Right lobe of liver (tissue), 6 donors: ENCODE measurements at regions not wholly inside any gene's neighbourhood (a gene's known extent, or its start where the extent isn't known, plus 50 kb on each side); places are given as distances from the start of the nearest gene placed in this dataset.
A peak's percentile ranks its signal among the peaks of the same experiment; 100 is the strongest.
"Not testable (repeated sequence)": the region's sequence is repeated elsewhere in the genome, so short reads cannot be mapped to it uniquely, and the experiment has no call there.

Experiments used
- ATAC-seq, 4 donors: fragments of 200-7000 bp; cut with Tn5 transposase; one replicate each; pipeline ENCODE4 v1.9.1; 2020; ENCODE audit warnings: mild to moderate bottlenecking in 4 of 4, moderate library complexity in 4 of 4
- DNase-seq, 3 donors: peaks; one replicate each; pipeline ENCODE4 v3.0.0-alpha.2; 2020
- H3K27ac ChIP-seq, 3 donors: fragments of 200-600 bp; one replicate each; pipeline ENCODE4 v1.8.0; 2022
- H3K27me3 ChIP-seq, 2 donors: fragments of 200-600 bp; one replicate each; pipeline ENCODE4 v1.8.0; 2022
- H3K36me3 ChIP-seq, 4 donors: fragments of 200-600 bp; sonication (generic) in 1 of 4; one replicate each; pipeline versions ENCODE4 v1.5.1 to v1.8.0; 2017 to 2022; ENCODE audit warnings: control low read depth in 1 of 4
- H3K4me1 ChIP-seq, 4 donors: fragments of 200-600 bp; sonication (generic) in 1 of 4; one replicate each; pipeline versions ENCODE4 v1.5.1 to v1.8.0; 2017 to 2022; ENCODE audit warnings: control low read depth in 1 of 4
- H3K4me3 ChIP-seq, 3 donors: fragments of 200-600 bp; one replicate each; pipeline ENCODE4 v1.8.0; 2022
- H3K9me3 ChIP-seq, 4 donors: fragments of 200-600 bp; sonication (generic) in 1 of 4; one replicate each; pipeline versions ENCODE4 v1.5.1 to v1.8.0; 2017 to 2022; ENCODE audit warnings: control low read depth in 1 of 4
- POLR2A ChIP-seq: fragments of 450-650 bp; IDR thresholded peaks from one replicate; pipeline ENCODE4 v1.6.1; 2017; ENCODE audit warnings: antibody characterized with exemption, mild to moderate bottlenecking
- WGBS: methylation state at CpG from one replicate; pipeline ENCODE4 v1.1.6; 2018; ENCODE audit warnings: low coverage, low lambda C conversion rate; ENCODE audit not compliant: insufficient coverage; ENCODE audit errors: missing lambda C conversion rate; 5-methylcytosine and 5-hydroxymethylcytosine counted together
- intact Hi-C, 2 donors: fragments of 100-400 bp; cut with DNase I; formaldehyde crosslinking; loops; one replicate each; pipeline versions ENCODE4 v1.11.2 to v1.14.1; 2022
- TF ChIP-seq, protein P1 (sequence below), 4 donors: fragments of 200-600 bp in 3 of 4; fragments of 450-650 bp in 1 of 4; IDR thresholded peaks; one replicate each; pipeline versions ENCODE4 v1.5.1 to v1.8.0; 2016 to 2022; ENCODE audit warnings: antibody characterized with exemption in 4 of 4, mild to moderate bottlenecking in 2 of 4
- donor health status: DM: no; HTN: yes; CAD: no.
- donor health status: DM: no; HTN: no; CAD: no.
- donor health status: DM: no; HTN: no; CAD: no.
- donor health status: DM: no; HTN: yes; CAD: no.
- donor health status: DM: no; HTN: yes; CAD: no.

- ATAC-seq = no peak
Observed at GRCh38 chr1:37189111-37189510, 154.8 kb upstream of the GRIK3 start.

DNA sequence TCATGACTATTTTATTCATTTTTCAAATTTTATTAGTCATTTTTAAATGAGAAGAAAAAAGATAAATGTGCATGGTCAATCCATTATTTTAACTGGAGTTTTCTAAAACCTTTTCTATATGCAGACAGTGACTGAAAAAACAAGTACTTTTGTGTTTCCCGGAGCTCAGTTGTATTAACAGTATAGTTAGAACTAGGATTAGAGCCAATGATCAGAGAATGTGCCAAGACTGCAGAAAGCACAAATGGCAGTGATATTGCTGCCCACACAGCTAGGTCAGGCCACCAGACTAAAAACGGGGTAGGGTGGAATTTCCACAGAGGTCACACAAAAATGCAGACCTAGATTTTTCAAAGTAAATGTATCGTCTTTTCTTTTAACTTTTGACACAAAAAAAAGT is 163.1 kb upstream of the GRIK3 start:
- WGBS = 40% methylated on average over 3 of the region's 3 CpGs
- Histone ChIP-seq H3K4me3 (no peak overlapping the region), H3K9me3 (no peaks in the 10 kb centered on the region), H3K27ac (no peak overlapping the region), H3K4me1 (no peaks in the 10 kb centered on the region), H3K36me3 (no peaks in the 10 kb centered on the region), H3K27me3 (peaks cover 0 to 6% of the 10 kb centered on the region in 2 donors)
- TF ChIP-seq, protein P1, sequence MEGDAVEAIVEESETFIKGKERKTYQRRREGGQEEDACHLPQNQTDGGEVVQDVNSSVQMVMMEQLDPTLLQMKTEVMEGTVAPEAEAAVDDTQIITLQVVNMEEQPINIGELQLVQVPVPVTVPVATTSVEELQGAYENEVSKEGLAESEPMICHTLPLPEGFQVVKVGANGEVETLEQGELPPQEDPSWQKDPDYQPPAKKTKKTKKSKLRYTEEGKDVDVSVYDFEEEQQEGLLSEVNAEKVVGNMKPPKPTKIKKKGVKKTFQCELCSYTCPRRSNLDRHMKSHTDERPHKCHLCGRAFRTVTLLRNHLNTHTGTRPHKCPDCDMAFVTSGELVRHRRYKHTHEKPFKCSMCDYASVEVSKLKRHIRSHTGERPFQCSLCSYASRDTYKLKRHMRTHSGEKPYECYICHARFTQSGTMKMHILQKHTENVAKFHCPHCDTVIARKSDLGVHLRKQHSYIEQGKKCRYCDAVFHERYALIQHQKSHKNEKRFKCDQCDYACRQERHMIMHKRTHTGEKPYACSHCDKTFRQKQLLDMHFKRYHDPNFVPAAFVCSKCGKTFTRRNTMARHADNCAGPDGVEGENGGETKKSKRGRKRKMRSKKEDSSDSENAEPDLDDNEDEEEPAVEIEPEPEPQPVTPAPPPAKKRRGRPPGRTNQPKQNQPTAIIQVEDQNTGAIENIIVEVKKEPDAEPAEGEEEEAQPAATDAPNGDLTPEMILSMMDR (IDR thresholded peaks at IDR 0.05) = no peak
- no peak for TF ChIP-seq POLR2A
- intact Hi-C loops = no loop called here
- ATAC-seq = no peak
- no peak for DNase-seq

More at GRCh38 chr1:37189111-37189510, 154.8 kb upstream of the GRIK3 start:
- H3K4me3 ChIP-seq = no peak overlapping the region
- H3K9me3 ChIP-seq = no peaks in the 10 kb centered on the region
- intact Hi-C loops = no loop called here
- WGBS = 3% methylated on average over 3 of the region's 3 CpGs
- H3K4me1 ChIP-seq = no peaks in the 10 kb centered on the region
- TF ChIP-seq POLR2A = no peak
- TF ChIP-seq, protein P1 (IDR thresholded peaks at IDR 0.05) = no peak
- no peak overlapping the region for H3K27ac ChIP-seq
- H3K36me3 ChIP-seq = no peaks in the 10 kb centered on the region
- no peak for DNase-seq
- H3K27me3 ChIP-seq = no peaks in the 10 kb centered on the region

GRCh38 chr1:37214305-37214704 is 180.0 kb upstream of the GRIK3 start:
- WGBS = 35% methylated on average over 4 of the region's 5 CpGs
- H3K27ac ChIP-seq, ATAC-seq, H3K27me3 ChIP-seq, DNase-seq, H3K4me1 ChIP-seq, intact Hi-C loops, H3K4me3 ChIP-seq, H3K9me3 ChIP-seq, H3K36me3 ChIP-seq: not testable (repeated sequence)

DNA sequence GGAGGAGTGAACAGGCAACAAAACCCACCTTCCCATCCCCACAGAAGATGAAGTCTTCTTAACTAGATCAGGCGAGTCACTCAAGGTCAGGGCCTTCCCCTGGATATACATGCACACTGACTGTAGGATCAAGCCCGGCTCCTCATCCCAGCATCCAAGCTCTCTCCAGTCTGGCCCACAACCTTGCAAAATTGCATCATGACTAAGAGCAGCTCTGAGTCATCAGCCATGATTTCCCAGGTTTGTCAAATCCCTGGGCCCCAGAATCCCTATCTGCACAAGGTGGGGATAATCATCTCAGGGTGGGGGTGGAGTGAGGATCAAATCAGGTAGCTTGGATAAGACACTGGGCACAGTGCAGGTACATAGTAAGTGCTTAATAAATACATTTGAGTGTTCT is 199.3 kb upstream of the GRIK3 start:
- intact Hi-C loops = no loop called here
- Histone ChIP-seq H3K27ac (no peak overlapping the region), H3K4me3 (no peak overlapping the region), H3K9me3 (peaks cover 0 to 4% (median 0%) of the 10 kb centered on the region in 4 donors), H3K36me3 (no peaks in the 10 kb centered on the region), H3K27me3 (no peaks in the 10 kb centered on the region), H3K4me1 (no peaks in the 10 kb centered on the region)
- no peak for DNase-seq
- no peak for TF ChIP-seq POLR2A
- TF ChIP-seq, protein P1 (IDR thresholded peaks at IDR 0.05) = no peak
- WGBS = 82% methylated on average over 2 of the region's 2 CpGs
- ATAC-seq = peak in 1 of 4 donors; percentile 23

GRCh38 chr1:37234941-37235418 is 200.7 kb upstream of the GRIK3 start:
- no peak overlapping the region for H3K4me3 ChIP-seq
- no peaks in the 10 kb centered on the region for H3K27me3 ChIP-seq
- intact Hi-C loops = no loop called here
- H3K4me1 ChIP-seq = no peaks in the 10 kb centered on the region
- TF ChIP-seq, protein P1 (IDR thresholded peaks at IDR 0.05) = no peak
- no peak for TF ChIP-seq POLR2A
- H3K27ac ChIP-seq = no peak overlapping the region
- WGBS = 24% methylated on average over 10 of the region's 12 CpGs
- DNase-seq = no peak
- peaks cover 0 to 4% (median 0%) of the 10 kb centered on the region in 4 donors for H3K9me3 ChIP-seq
- H3K36me3 ChIP-seq = no peaks in the 10 kb centered on the region
- ATAC-seq = no peak
